Activated CD8-positive, alpha-beta memory T cell treated with anti-CD3 and anti-CD28 coated beads for 48 hours (primary cell): ENCODE measurements at regions not wholly inside any gene's neighbourhood (a gene's known extent, or its start where the extent isn't known, plus 50 kb on each side); places are given as distances from the start of the nearest gene placed in this dataset.

Source experiments
- DNase-seq, 3 experiments: peaks; one replicate each; pipeline ENCODE4 v3.0.0-alpha.2; 2020; ENCODE audit warnings: low read depth in 2 of 3, low spot score in 2 of 3

- no peak for DNase-seq
Measured at GRCh38 chr2:117502121-117502520, 312.4 kb upstream of the DDX18 start.

- no peak for DNase-seq
Measured at GRCh38 chr2:117512307-117512706, 302.2 kb upstream of the DDX18 start.

- DNase-seq: no peak
Measured at GRCh38 chr2:117514371-117514770, 300.1 kb upstream of the DDX18 start.

- DNase-seq: no peak
Measured at GRCh38 chr2:117519238-117519637, 295.3 kb upstream of the DDX18 start.

- no peak for DNase-seq
Measured at GRCh38 chr2:117519721-117520120, 294.8 kb upstream of the DDX18 start.

GRCh38 chr2:117523267-117523666 lies 291.2 kb upstream of the DDX18 start:
- DNase-seq: no peak

GRCh38 chr2:117523711-117524238 lies 290.7 kb upstream of the DDX18 start:
- no peak for DNase-seq

GRCh38 chr2:117536139-117536538 lies 278.4 kb upstream of the DDX18 start:
- DNase-seq: no peak

- DNase-seq: no peak
Measured at GRCh38 chr2:117537032-117537431, 277.5 kb upstream of the DDX18 start.

GRCh38 chr2:117551858-117552257 lies 262.6 kb upstream of the DDX18 start:
- DNase-seq: no peak

- DNase-seq: no peak
Measured at GRCh38 chr2:117553448-117553847, 261.0 kb upstream of the DDX18 start.

GRCh38 chr2:117555965-117556364 lies 258.5 kb upstream of the DDX18 start:
- no peak for DNase-seq

GRCh38 chr2:117557626-117558025 lies 256.9 kb upstream of the DDX18 start:
- no peak for DNase-seq

- DNase-seq: no peak
Measured at GRCh38 chr2:117562654-117563053, 251.8 kb upstream of the DDX18 start.

GRCh38 chr2:117571590-117572349 lies 242.7 kb upstream of the DDX18 start:
- no peak for DNase-seq

- DNase-seq: no peak
Measured at GRCh38 chr2:117587310-117587709, 227.2 kb upstream of the DDX18 start.

GRCh38 chr2:117603060-117603459 lies 211.4 kb upstream of the DDX18 start:
- no peak for DNase-seq

- no peak for DNase-seq
Measured at GRCh38 chr2:117603567-117603966, 210.9 kb upstream of the DDX18 start.

GRCh38 chr2:117607202-117607601 lies 207.3 kb upstream of the DDX18 start:
- DNase-seq: no peak

- no peak for DNase-seq
Measured at GRCh38 chr2:117613101-117613500, 201.4 kb upstream of the DDX18 start.

- no peak for DNase-seq
Measured at GRCh38 chr2:117614296-117614695, 200.2 kb upstream of the DDX18 start.

- no peak for DNase-seq
Measured at GRCh38 chr2:117614823-117615534, 199.5 kb upstream of the DDX18 start.
